Keratinocyte (primary cell): ENCODE measurements at regions not wholly inside any gene's neighbourhood (a gene's known extent, or its start where the extent isn't known, plus 50 kb on each side); places are given as distances from the start of the nearest gene placed in this dataset.

Source experiments
- DNase-seq: peaks from one replicate; pipeline ENCODE4 v3.0.0-alpha.2; 2011; ENCODE audit warnings: low read depth, missing footprints, low spot score
- FAIRE-seq: peaks from 2 replicates; lab custom pipeline; 2011; peaks lifted over from hg19 to GRCh38; lab: Jason Lieb, UNC
- H2AFZ ChIP-seq: 2 replicates; pipeline ENCODE4 v1.6.0; 2012; ENCODE audit warnings: low read length, control low read depth, inconsistent platforms; ENCODE audit not compliant: control insufficient read depth
- H3K27ac ChIP-seq: 2 replicates; pipeline ENCODE4 v1.5.1; 2011; ENCODE audit warnings: low read length; ENCODE audit not compliant: control insufficient read depth, insufficient read depth
- H3K27me3 ChIP-seq: 3 replicates; pipeline ENCODE4 v1.6.0; 2011; ENCODE audit warnings: low read length; ENCODE audit not compliant: control insufficient read depth, insufficient read depth; ENCODE audit errors: extremely low read depth
- H3K36me3 ChIP-seq, 2 experiments: 2 replicates in 1 of 2; 3 replicates in 1 of 2; pipeline ENCODE4 v1.5.1; 2011; ENCODE audit warnings: low read length in 2 of 2, mild to moderate bottlenecking in 1 of 2; ENCODE audit not compliant: control insufficient read depth in 2 of 2, insufficient read depth in 2 of 2; ENCODE audit errors: extremely low read depth in 1 of 2
- H3K4me1 ChIP-seq: 3 replicates; pipeline ENCODE4 v1.5.1; 2011; ENCODE audit warnings: low read length; ENCODE audit not compliant: control insufficient read depth, insufficient read depth; ENCODE audit errors: extremely low read depth
- H3K4me2 ChIP-seq: 3 replicates; pipeline ENCODE4 v1.6.0; 2011; ENCODE audit warnings: low read depth, low read length; ENCODE audit not compliant: control insufficient read depth, insufficient read depth; ENCODE audit errors: extremely low read depth
- H3K4me3 ChIP-seq, 3 experiments: fragments of 200-600 bp in 1 of 3; sonication (generic) in 1 of 3; 2 replicates in 2 of 3; 3 replicates in 1 of 3; pipeline ENCODE4 v1.5.1; 2011 to 2016; ENCODE audit warnings: low read length in 3 of 3, mild to moderate bottlenecking in 3 of 3, control low read depth in 2 of 3, inconsistent platforms in 1 of 3, low read depth in 1 of 3, mixed read lengths in 1 of 3, mixed run types in 1 of 3, moderate library complexity in 1 of 3; ENCODE audit not compliant: control insufficient read depth in 2 of 3, insufficient read depth in 2 of 3; ENCODE audit errors: extremely low read depth in 1 of 3
- H3K79me2 ChIP-seq: 2 replicates; pipeline ENCODE4 v1.6.0; 2012; ENCODE audit warnings: low read length; ENCODE audit not compliant: control insufficient read depth, insufficient read depth
- H3K9ac ChIP-seq: 3 replicates; pipeline ENCODE4 v1.6.0; 2011; ENCODE audit warnings: low read length; ENCODE audit not compliant: control insufficient read depth, insufficient read depth; ENCODE audit errors: extremely low read depth
- H3K9me1 ChIP-seq: 3 replicates; pipeline ENCODE4 v1.6.0; 2011; ENCODE audit warnings: low read length; ENCODE audit not compliant: control insufficient read depth, insufficient read depth; ENCODE audit errors: extremely low read depth
- H3K9me3 ChIP-seq: 2 replicates; pipeline ENCODE4 v1.5.1; 2012; ENCODE audit warnings: low read depth, low read length; ENCODE audit not compliant: control insufficient read depth
- H4K20me1 ChIP-seq: 3 replicates; pipeline ENCODE4 v1.6.0; 2011; ENCODE audit warnings: low read length; ENCODE audit not compliant: control insufficient read depth, insufficient read depth; ENCODE audit errors: extremely low read depth
- CTCF ChIP-seq, 3 experiments: IDR thresholded peaks in 1 of 3; conservative IDR thresholded peaks in 1 of 3; optimal IDR thresholded peaks in 1 of 3; 2 replicates in 2 of 3; 3 replicates in 1 of 3; pipeline versions ENCODE3 to v1.5.1; 2011; ENCODE audit warnings: low read length in 3 of 3, mild to moderate bottlenecking in 3 of 3, moderate library complexity in 2 of 3, control low read depth in 1 of 3, inconsistent platforms in 1 of 3; ENCODE audit not compliant: insufficient read depth in 2 of 3; ENCODE audit errors: extremely low read depth in 1 of 3
- EZH2 ChIP-seq: IDR thresholded peaks from one replicate; pipeline ENCODE4 v1.6.1; 2012; ENCODE audit warnings: inconsistent platforms, mild to moderate bottlenecking, low read length, moderate library complexity
- dilution Hi-C: fragments of 300-500 bp; cut with MboI; formaldehyde crosslinking; loops from one replicate; pipeline ENCODE4 v1.7.0; 2020; ENCODE audit warnings: low sequenced_read_pairs; ENCODE audit not compliant: extremely low pct_ligation_motif_present

GRCh38 chr6:71047417-71047816 lies 90.6 kb upstream of the B3GAT2 start:
- Histone ChIP-seq H3K9me1 (no peaks in the 10 kb centered on the region), H2AFZ (no peak overlapping the region), H3K27me3 (no peaks in the 10 kb centered on the region), H3K36me3 (no peaks in the 10 kb centered on the region), H3K4me3 (no peak overlapping the region), H3K79me2 (no peaks in the 10 kb centered on the region), H3K9ac (no peak overlapping the region), H3K4me1 (no peaks in the 10 kb centered on the region), H3K27ac (no peak overlapping the region), H3K9me3 (no peaks in the 10 kb centered on the region), H4K20me1 (no peaks in the 10 kb centered on the region), H3K4me2 (no peak overlapping the region)
- TF ChIP-seq CTCF (optimal IDR thresholded peaks at IDR 0.05 in 1 of 3, IDR thresholded peaks at IDR 0.05 in 1 of 3, conservative IDR thresholded peaks at IDR 0.05 in 1 of 3; ENCODE audit: extremely low read depth in 1 of 3, insufficient read depth in 2 of 3, low read length in 3 of 3) (no peak), EZH2 (no peak)
- dilution Hi-C loops = no loop called here
- FAIRE-seq (no peak), DNase-seq (no peak)

GRCh38 chr6:71048320-71049164 lies 91.7 kb upstream of the B3GAT2 start:
- Histone ChIP-seq H3K4me3 (no peak overlapping the region), H3K4me1 (no peaks in the 10 kb centered on the region), H3K27me3 (no peaks in the 10 kb centered on the region), H3K36me3 (no peaks in the 10 kb centered on the region), H3K27ac (no peak overlapping the region), H3K9me1 (no peaks in the 10 kb centered on the region), H2AFZ (no peak overlapping the region), H3K9me3 (no peaks in the 10 kb centered on the region), H4K20me1 (no peaks in the 10 kb centered on the region), H3K4me2 (no peak overlapping the region), H3K9ac (no peak overlapping the region), H3K79me2 (no peaks in the 10 kb centered on the region)
- dilution Hi-C loops = no loop called here
- DNase-seq (no peak), FAIRE-seq (no peak)
- no peak for TF ChIP-seq CTCF (optimal IDR thresholded peaks at IDR 0.05 in 1 of 3, IDR thresholded peaks at IDR 0.05 in 1 of 3, conservative IDR thresholded peaks at IDR 0.05 in 1 of 3; ENCODE audit: extremely low read depth in 1 of 3, insufficient read depth in 2 of 3, low read length in 3 of 3)
- TF ChIP-seq EZH2 = no peak
